Fibroblast of mammary gland (primary cell): ENCODE measurements at regions not wholly inside any gene's neighbourhood (a gene's known extent, or its start where the extent isn't known, plus 50 kb on each side); places are given as distances from the start of the nearest gene placed in this dataset.

Source experiments
- DNase-seq: peaks from one replicate; pipeline ENCODE4 v3.0.0-alpha.2; 2010; ENCODE audit warnings: low read depth
- H3K4me3 ChIP-seq: 2 replicates; pipeline ENCODE4 v1.5.1; 2011; ENCODE audit warnings: low read depth, mild to moderate bottlenecking, low read length, moderate library complexity; ENCODE audit not compliant: control insufficient read depth
- CTCF ChIP-seq: conservative IDR thresholded peaks from 2 replicates; pipeline ENCODE4 v1.5.1; 2011; ENCODE audit warnings: low read depth, low read length, inconsistent platforms; ENCODE audit not compliant: control insufficient read depth, insufficient read depth

GRCh38 chr4:158996669-158997074 lies 106.2 kb upstream of the RAPGEF2 start:
- peak; percentile 98 for DNase-seq
- no peak for TF ChIP-seq CTCF

GRCh38 chr4:158997660-158998349 lies 105.1 kb upstream of the RAPGEF2 start:
- no peak for DNase-seq
- no peak for TF ChIP-seq CTCF
- H3K4me3 ChIP-seq: no peak overlapping the region

More at GRCh38 chr4:158996669-158997074, 106.2 kb upstream of the RAPGEF2 start:
- H3K4me3 ChIP-seq: no peak overlapping the region

- peak; percentile 28 for DNase-seq
- no peak for TF ChIP-seq CTCF
- H3K4me3 ChIP-seq: no peak overlapping the region
Observed at GRCh38 chr4:158998624-158999023, 104.3 kb upstream of the RAPGEF2 start.

- TF ChIP-seq CTCF: no peak
- no peak for DNase-seq
- no peak overlapping the region for H3K4me3 ChIP-seq
Observed at GRCh38 chr4:158999166-158999682, 103.7 kb upstream of the RAPGEF2 start.

- TF ChIP-seq CTCF: no peak
- no peak for DNase-seq
- no peak overlapping the region for H3K4me3 ChIP-seq
Observed at GRCh38 chr4:158999849-159000248, 103.0 kb upstream of the RAPGEF2 start.

GRCh38 chr4:159002950-159003349 lies 99.9 kb upstream of the RAPGEF2 start:
- TF ChIP-seq CTCF: no peak
- DNase-seq: peak; percentile 74
- H3K4me3 ChIP-seq: no peak overlapping the region
